Upper lobe of left lung (tissue), 6 donors: ENCODE measurements at regions not wholly inside any gene's neighbourhood (a gene's known extent, or its start where the extent isn't known, plus 50 kb on each side); places are given as distances from the start of the nearest gene placed in this dataset.

Source experiments
- ATAC-seq, 2 donors: fragments of 200-7000 bp; cut with Tn5 transposase; one replicate each; pipeline ENCODE4 v1.9.1; 2022; ENCODE audit warnings: mild to moderate bottlenecking in 2 of 2, moderate library complexity in 2 of 2; ENCODE audit not compliant: low FRiP score in 2 of 2
- DNase-seq, 2 donors: peaks; one replicate each; pipeline ENCODE4 v3.0.0-alpha.2; 2019 to 2020
- H3K27ac ChIP-seq, 4 donors: fragments of 200-600 bp; sonication (generic); one replicate each; pipeline ENCODE4 v1.5.1; 2016 to 2019
- H3K27me3 ChIP-seq, 4 donors: fragments of 200-600 bp; sonication (generic); one replicate each; pipeline ENCODE4 v1.5.1; 2017 to 2019
- H3K36me3 ChIP-seq, 4 donors: fragments of 200-600 bp; sonication (generic); one replicate each; pipeline ENCODE4 v1.5.1; 2016 to 2019
- H3K4me1 ChIP-seq, 4 donors: fragments of 200-600 bp; sonication (generic); one replicate each; pipeline ENCODE4 v1.5.1; 2018 to 2019
- H3K4me3 ChIP-seq, 4 donors: fragments of 200-600 bp; sonication (generic); one replicate each; pipeline ENCODE4 v1.5.1; 2017 to 2019; ENCODE audit warnings: mild to moderate bottlenecking in 2 of 4, moderate library complexity in 1 of 4
- H3K9me3 ChIP-seq, 4 donors: fragments of 200-600 bp; sonication (generic); one replicate each; pipeline ENCODE4 v1.5.1; 2018 to 2019
- CTCF ChIP-seq, 6 experiments: fragments of 450-650 bp in 4 of 6; fragments of 200-600 bp in 2 of 6; sonication (generic) in 2 of 6; IDR thresholded peaks; one replicate each; pipeline ENCODE4 v1.5.1; 2016 to 2019; ENCODE audit warnings: antibody characterized with exemption in 6 of 6
- EP300 ChIP-seq, 4 donors: sonication (generic); formaldehyde crosslinking; IDR thresholded peaks; one replicate each; pipeline ENCODE4 v1.5.1; 2017; ENCODE audit warnings: antibody characterized with exemption in 4 of 4, control low read depth in 2 of 4
- POLR2A ChIP-seq, 4 donors: fragments of 450-650 bp; IDR thresholded peaks; one replicate each; pipeline ENCODE4 v1.5.1; 2016 to 2017; ENCODE audit warnings: antibody characterized with exemption in 4 of 4, mild to moderate bottlenecking in 2 of 4
- POLR2AphosphoS5 ChIP-seq, 2 donors: sonication (generic); formaldehyde crosslinking; IDR thresholded peaks; one replicate each; pipeline ENCODE4 v1.5.1; 2017; ENCODE audit warnings: antibody characterized with exemption in 2 of 2
- WGBS, 2 donors: methylation state at CpG; one replicate each; pipeline ENCODE4 v1.1.5; 2017 to 2018; 5-methylcytosine and 5-hydroxymethylcytosine counted together
- donor health status: DM: no; HTN: no; CAD: no; lungs with moderate emphysema.
- donor health status: DM: no; HTN: yes; CAD: no; lungs with severe emphysema.

- ATAC-seq (no peak), DNase-seq (no peak)
- no peaks in the 10 kb centered on the region for H3K27me3 ChIP-seq
- TF ChIP-seq EP300 (IDR thresholded peaks at IDR 0.05) (no peak), POLR2AphosphoS5 (IDR thresholded peaks at IDR 0.05) (no peak), POLR2A (IDR thresholded peaks at IDR 0.05) (no peak), CTCF (IDR thresholded peaks at IDR 0.05) (no peak)
- no peak overlapping the region for H3K4me3 ChIP-seq
- H3K36me3 ChIP-seq = no peaks in the 10 kb centered on the region
- no peaks in the 10 kb centered on the region for H3K9me3 ChIP-seq
- no peaks in the 10 kb centered on the region for H3K4me1 ChIP-seq
- WGBS, 2 donors = 30 to 39% methylated on average over 4 of the region's 4 CpGs
- H3K27ac ChIP-seq = no peak overlapping the region
Measured at GRCh38 chr4:67134616-67135015, 410.7 kb downstream of the CENPC start.

- WGBS, 2 donors = 67 to 78% methylated on average over 2 of the region's 2 CpGs
Measured at GRCh38 chr4:67133162-67133561, 412.1 kb downstream of the CENPC start.

GRCh38 chr4:67131224-67131623 lies 414.1 kb downstream of the CENPC start:
- ATAC-seq = peak in 1 of 2 donors; percentile 44
- TF ChIP-seq POLR2A (IDR thresholded peaks at IDR 0.05) (no peak), EP300 (IDR thresholded peaks at IDR 0.05) (no peak), POLR2AphosphoS5 (IDR thresholded peaks at IDR 0.05) (no peak), CTCF (IDR thresholded peaks at IDR 0.05) (no peak)

More at GRCh38 chr4:67133162-67133561, 412.1 kb downstream of the CENPC start:
- Histone ChIP-seq H3K36me3 (no peaks in the 10 kb centered on the region), H3K4me3 (no peak overlapping the region), H3K4me1 (no peaks in the 10 kb centered on the region), H3K27me3 (no peaks in the 10 kb centered on the region), H3K27ac (no peak overlapping the region), H3K9me3 (no peaks in the 10 kb centered on the region)
- DNase-seq (no peak), ATAC-seq (no peak)
- no peak for TF ChIP-seq POLR2A (IDR thresholded peaks at IDR 0.05)
- no peak for TF ChIP-seq EP300 (IDR thresholded peaks at IDR 0.05)
- TF ChIP-seq POLR2AphosphoS5 (IDR thresholded peaks at IDR 0.05) = no peak
- TF ChIP-seq CTCF (IDR thresholded peaks at IDR 0.05) = no peak

GRCh38 chr4:67130411-67130810 lies 414.9 kb downstream of the CENPC start:
- TF ChIP-seq EP300 (IDR thresholded peaks at IDR 0.05) (no peak), POLR2AphosphoS5 (IDR thresholded peaks at IDR 0.05) (no peak), POLR2A (IDR thresholded peaks at IDR 0.05) (no peak), CTCF (IDR thresholded peaks at IDR 0.05) (no peak)
- H3K4me1 ChIP-seq = no peaks in the 10 kb centered on the region
- WGBS, 2 donors = 65 to 73% methylated on average over 1 of the region's 1 CpG
- ATAC-seq (no peak), DNase-seq (no peak)
- H3K9me3 ChIP-seq = no peaks in the 10 kb centered on the region
- H3K4me3 ChIP-seq = no peak overlapping the region
- no peaks in the 10 kb centered on the region for H3K36me3 ChIP-seq
- H3K27me3 ChIP-seq = no peaks in the 10 kb centered on the region
- no peak overlapping the region for H3K27ac ChIP-seq

More at GRCh38 chr4:67131224-67131623, 414.1 kb downstream of the CENPC start:
- H3K4me3 ChIP-seq = no peak overlapping the region
- H3K36me3 ChIP-seq = no peaks in the 10 kb centered on the region
- no peak overlapping the region for H3K27ac ChIP-seq
- H3K9me3 ChIP-seq = no peaks in the 10 kb centered on the region
- H3K4me1 ChIP-seq = no peaks in the 10 kb centered on the region
- H3K27me3 ChIP-seq = no peaks in the 10 kb centered on the region
- no peak for DNase-seq

- no peak overlapping the region for H3K4me3 ChIP-seq
- DNase-seq = no peak
- H3K4me1 ChIP-seq = no peaks in the 10 kb centered on the region
- H3K36me3 ChIP-seq = no peaks in the 10 kb centered on the region
- no peaks in the 10 kb centered on the region for H3K27me3 ChIP-seq
- WGBS, 2 donors = 76 to 78% methylated on average over 4 of the region's 4 CpGs
- ATAC-seq = no peak
- no peak overlapping the region for H3K27ac ChIP-seq
- TF ChIP-seq POLR2A (IDR thresholded peaks at IDR 0.05) (no peak), POLR2AphosphoS5 (IDR thresholded peaks at IDR 0.05) (no peak)
- no peaks in the 10 kb centered on the region for H3K9me3 ChIP-seq
Measured at GRCh38 chr4:67126570-67126969, 418.7 kb downstream of the CENPC start.
